GM13976 (cell line): ENCODE measurements at regions not wholly inside any gene's neighbourhood (a gene's known extent, or its start where the extent isn't known, plus 50 kb on each side); places are given as distances from the start of the nearest gene placed in this dataset.

Experiments used
- DNase-seq: peaks from one replicate; pipeline ENCODE4 v3.0.0; 2012; ENCODE audit warnings: low spot score
- CTCF ChIP-seq: IDR thresholded peaks from 2 replicates; pipeline ENCODE4 v1.5.1; 2012; ENCODE audit warnings: borderline replicate concordance, mild to moderate bottlenecking; ENCODE audit not compliant: insufficient read depth; ENCODE audit errors: extremely low read depth, missing control alignments, control extremely low read depth
- in situ Hi-C: fragments of 300-500 bp; cut with MboI; formaldehyde crosslinking; loops from one replicate; pipeline ENCODE4 v1.12.0; 2022; ENCODE audit warnings: low sequenced_read_pairs, mixed read lengths, inconsistent platforms; ENCODE audit not compliant: unreplicated experiment

DNA sequence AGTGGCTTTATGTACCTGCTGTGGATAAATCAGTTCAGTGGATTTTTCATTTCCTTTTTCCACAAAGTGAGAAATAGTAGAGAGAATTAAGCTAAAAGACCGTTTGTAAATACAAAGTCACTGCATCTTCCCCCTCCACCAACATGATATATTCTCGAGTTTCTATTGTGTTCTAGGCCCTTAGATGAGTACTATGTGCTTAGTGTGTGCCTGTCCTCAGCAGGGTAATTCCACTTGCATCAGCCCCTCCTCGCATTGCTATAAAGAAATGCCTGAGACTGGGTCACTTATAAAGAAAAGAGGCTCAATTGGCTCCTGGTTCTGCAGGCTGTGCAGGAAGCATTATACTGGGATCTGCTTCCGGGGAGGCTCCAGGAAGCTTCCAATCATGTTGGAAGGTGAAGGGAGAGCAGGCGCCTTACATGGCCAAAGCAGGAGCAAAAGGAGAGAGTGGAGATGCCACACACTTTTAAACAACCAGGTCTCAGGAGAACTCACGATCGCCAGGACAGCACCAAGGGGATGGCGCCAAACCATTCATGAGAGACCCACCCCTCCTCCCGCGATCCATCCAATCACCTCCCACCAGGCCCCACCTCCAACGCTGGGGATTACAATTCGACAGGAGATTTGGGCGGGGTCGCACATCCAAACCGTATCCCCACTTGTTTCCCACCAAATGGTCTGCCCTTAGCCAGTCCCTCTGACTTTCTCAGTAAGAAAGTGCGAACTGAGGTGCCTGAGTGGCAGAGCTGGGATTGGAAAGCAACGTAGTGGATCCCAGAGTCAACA lies 102.3 kb upstream of the ABCC4 start:
- DNase-seq, result no peak
- TF ChIP-seq CTCF, result no peak
- in situ Hi-C loops, result loop anchor here (25.0 kb wide), 1 partner anchor 791 kb away; the partner anchor contains the start of gene GPR180

DNA sequence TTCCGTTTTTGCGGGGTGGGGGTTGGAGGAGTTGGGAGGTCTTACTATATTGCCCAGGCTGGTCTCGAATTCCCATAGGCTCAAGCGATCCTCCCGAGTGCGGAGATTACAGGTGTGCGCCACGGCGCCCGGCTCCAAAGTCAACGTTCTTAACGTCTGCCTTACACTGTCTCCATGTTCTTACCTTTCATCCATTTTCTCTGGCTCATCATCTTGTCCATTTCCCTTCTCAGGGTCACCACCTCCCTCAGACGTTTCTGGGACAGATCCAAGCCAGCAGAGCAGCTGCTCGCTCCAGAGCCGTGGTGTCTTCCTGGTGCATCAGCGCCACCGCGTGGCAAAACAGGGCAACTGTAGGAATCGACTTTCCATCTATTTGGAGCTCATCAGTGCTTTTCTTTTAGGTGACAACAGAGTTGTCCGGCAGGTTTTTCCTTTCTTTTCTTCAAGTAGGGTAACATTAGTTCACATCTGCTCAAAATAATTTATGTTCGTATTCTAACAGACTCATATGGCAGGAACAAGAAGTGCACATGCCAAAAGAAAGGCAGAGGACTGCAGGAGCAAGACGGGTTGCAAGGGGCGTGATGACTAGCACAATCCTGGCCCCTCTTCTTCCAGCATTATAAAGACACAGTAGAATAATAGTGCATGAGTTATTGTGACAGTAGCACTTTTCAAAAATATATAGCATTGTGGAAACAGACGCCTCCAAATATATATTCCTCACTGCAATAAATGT lies 103.1 kb upstream of the ABCC4 start:
- DNase-seq, result peak; percentile 85
- in situ Hi-C loops, result loop anchor here (25.0 kb wide), 1 partner anchor 792 kb away; the partner anchor contains the start of gene GPR180
- peak; percentile 88 for TF ChIP-seq CTCF

DNA sequence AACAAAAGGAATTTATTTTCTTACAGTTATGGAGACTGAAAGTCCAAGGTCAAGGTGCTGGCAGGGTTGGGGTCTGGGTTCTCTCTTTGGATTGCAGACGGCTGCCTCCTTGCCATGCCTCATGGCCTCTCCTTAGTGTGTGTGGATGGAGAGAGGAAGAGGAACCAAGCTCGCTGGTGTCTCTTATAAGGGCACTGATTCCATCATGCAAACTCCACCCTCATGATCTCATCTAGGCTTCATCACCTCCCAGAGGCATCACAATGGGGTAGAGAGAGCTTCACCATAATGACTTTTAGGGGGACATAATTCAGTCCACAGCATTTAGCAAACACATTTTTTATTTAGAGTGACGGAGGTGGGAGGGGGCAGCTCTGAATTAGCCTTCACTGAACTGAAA lies 104.9 kb upstream of the ABCC4 start:
- no peak for DNase-seq
- no peak for TF ChIP-seq CTCF
- in situ Hi-C loops, result loop anchor here (25.0 kb wide), 1 partner anchor 794 kb away; the partner anchor contains the start of gene GPR180

DNA sequence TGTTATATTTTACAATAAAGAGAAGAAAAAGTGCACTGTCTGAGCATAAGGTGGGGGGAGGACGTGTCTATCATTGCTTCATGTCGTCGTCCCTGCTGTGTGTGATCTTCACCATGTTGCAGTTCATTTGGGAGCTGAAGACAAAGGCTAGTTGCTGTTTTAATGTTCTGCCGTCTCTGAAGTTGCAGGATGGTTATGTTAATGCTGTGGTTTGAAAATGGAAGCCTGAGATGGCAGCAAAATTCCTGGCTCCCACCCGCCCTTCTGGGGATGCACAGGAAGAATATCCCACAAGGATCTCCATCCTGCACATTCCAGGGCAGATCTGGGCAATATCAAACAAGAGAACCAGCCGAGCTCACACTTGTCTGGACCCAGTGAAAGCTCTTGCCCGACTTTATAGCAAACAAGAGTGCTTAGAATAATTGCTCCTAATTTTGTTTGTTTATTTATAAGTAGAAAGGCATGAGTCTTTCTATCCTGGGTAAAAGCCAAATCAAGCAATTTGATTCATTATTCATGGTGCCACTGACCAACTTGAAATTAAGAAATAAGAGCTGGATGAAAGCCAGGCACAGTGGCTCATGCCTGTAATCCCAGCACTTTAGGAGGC lies 110.3 kb upstream of the ABCC4 start:
- no peak for DNase-seq
- TF ChIP-seq CTCF, result no peak
- in situ Hi-C loops, result loop anchor here (25.0 kb wide), 1 partner anchor 799 kb away; the partner anchor contains the start of gene GPR180

DNA sequence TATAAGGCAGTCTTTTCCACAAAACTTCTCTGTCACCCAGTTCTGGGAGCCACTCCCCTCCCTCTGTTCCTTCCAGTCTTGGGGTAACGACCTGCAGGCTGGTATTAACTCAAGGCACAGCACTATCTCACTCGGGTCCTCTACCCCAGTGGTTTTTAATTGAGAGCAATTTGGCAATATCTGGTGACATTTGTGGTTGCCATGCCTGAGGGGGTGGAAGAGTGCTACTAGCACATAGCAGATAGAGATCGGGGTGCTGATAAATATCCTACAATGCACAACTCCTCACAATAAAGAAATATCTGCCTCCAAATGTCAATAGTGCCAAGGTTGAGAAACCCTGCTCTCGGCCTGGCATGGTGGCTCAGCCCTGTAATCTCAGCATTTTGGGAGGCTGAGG lies 117.7 kb upstream of the ABCC4 start:
- no peak for TF ChIP-seq CTCF
- DNase-seq, result no peak
- in situ Hi-C loops, result loop anchor here (25.0 kb wide), 1 partner anchor 807 kb away; the partner anchor contains the start of gene GPR180

DNA sequence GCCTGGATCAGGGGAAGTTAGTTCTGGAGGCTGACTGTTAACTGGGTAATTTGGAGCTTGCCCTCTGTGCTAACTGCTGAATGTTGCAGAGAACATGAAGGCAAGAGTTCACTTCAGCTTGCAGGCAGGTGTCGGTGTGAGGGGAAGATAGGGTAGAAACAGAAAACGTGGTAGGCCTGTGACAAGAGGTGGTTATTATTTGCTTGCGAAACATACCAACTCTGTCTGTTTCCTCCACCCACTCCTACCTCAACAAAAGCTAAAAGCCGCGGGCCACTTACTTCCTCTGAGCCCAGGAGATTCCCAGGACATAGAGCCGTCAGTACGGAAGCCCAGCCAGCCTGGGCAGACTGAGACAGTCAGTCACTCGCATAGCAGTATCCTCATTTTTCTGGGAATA lies 119.2 kb upstream of the ABCC4 start:
- in situ Hi-C loops, result loop anchor here (25.0 kb wide), 1 partner anchor 808 kb away; the partner anchor contains the start of gene GPR180
- no peak for DNase-seq
- no peak for TF ChIP-seq CTCF
